ENCODE measurements at regions not wholly inside any gene's neighbourhood (a gene's known extent, or its start where the extent isn't known, plus 50 kb on each side); places are given as distances from the start of the nearest gene placed in this dataset.

GRCh38 chr15:66950114-66950513 lies 115.3 kb upstream of the SMAD3 start:
- no peak for DNase-seq

- no peak for DNase-seq
Measured at GRCh38 chr15:66951531-66952320, 113.7 kb upstream of the SMAD3 start.

GRCh38 chr15:66952756-66953522 lies 112.5 kb upstream of the SMAD3 start:
- no peak for DNase-seq

GRCh38 chr15:66953523-66954229 lies 111.7 kb upstream of the SMAD3 start:
- no peak for DNase-seq

- DNase-seq = no peak
Measured at GRCh38 chr15:66954601-66955000, 110.8 kb upstream of the SMAD3 start.

- DNase-seq = no peak
Measured at GRCh38 chr15:66955001-66955516, 110.3 kb upstream of the SMAD3 start.

GRCh38 chr15:66955871-66956585 lies 109.4 kb upstream of the SMAD3 start:
- DNase-seq = no peak

- no peak for DNase-seq
Measured at GRCh38 chr15:66956672-66957430, 108.6 kb upstream of the SMAD3 start.

GRCh38 chr15:66957431-66957720 lies 108.0 kb upstream of the SMAD3 start:
- DNase-seq = no peak

- DNase-seq = no peak
Measured at GRCh38 chr15:66959066-66959465, 106.3 kb upstream of the SMAD3 start.

- DNase-seq = no peak
Measured at GRCh38 chr15:66959875-66960274, 105.5 kb upstream of the SMAD3 start.

GRCh38 chr15:66960519-66960918 lies 104.9 kb upstream of the SMAD3 start:
- DNase-seq = no peak

- no peak for DNase-seq
Measured at GRCh38 chr15:66961407-66961884, 104.0 kb upstream of the SMAD3 start.

GRCh38 chr15:66961901-66962300 lies 103.5 kb upstream of the SMAD3 start:
- DNase-seq = no peak

GRCh38 chr15:66962522-66962921 lies 102.9 kb upstream of the SMAD3 start:
- no peak for DNase-seq

- no peak for DNase-seq
Measured at GRCh38 chr15:66963084-66963483, 102.3 kb upstream of the SMAD3 start.

- DNase-seq = no peak
Measured at GRCh38 chr15:66963710-66964109, 101.7 kb upstream of the SMAD3 start.

GRCh38 chr15:66964111-66964738 lies 101.2 kb upstream of the SMAD3 start:
- no peak for DNase-seq

- no peak for DNase-seq
Measured at GRCh38 chr15:66964791-66965190, 100.6 kb upstream of the SMAD3 start.

- DNase-seq = no peak
Measured at GRCh38 chr15:66965201-66965900, 100.1 kb upstream of the SMAD3 start.

GRCh38 chr15:66966256-66966655 lies 99.1 kb upstream of the SMAD3 start:
- DNase-seq = no peak

Measured in SHP77 treated with DMSO at 0.1 percent for 48 hours (cell line).